Choroid plexus epithelial cell (primary cell): ENCODE measurements at regions not wholly inside any gene's neighbourhood (a gene's known extent, or its start where the extent isn't known, plus 50 kb on each side); places are given as distances from the start of the nearest gene placed in this dataset.

Source experiments
- DNase-seq: peaks from one replicate; pipeline ENCODE4 v3.0.0-alpha.2; 2010; ENCODE audit warnings: low read depth
- H3K4me3 ChIP-seq: 2 replicates; pipeline ENCODE4 v1.5.1; 2011; ENCODE audit warnings: low read depth, mild to moderate bottlenecking, control low read depth, low read length, moderate library complexity
- CTCF ChIP-seq: conservative IDR thresholded peaks from 2 replicates; pipeline ENCODE4 v1.5.1; 2011; ENCODE audit warnings: low read depth, mild to moderate bottlenecking, control low read depth, inconsistent platforms, low read length, moderate library complexity

GRCh38 chr7:86943447-86943846 lies 116.0 kb downstream of the ELAPOR2 start:
- no peak overlapping the region for H3K4me3 ChIP-seq
- DNase-seq = no peak
- TF ChIP-seq CTCF = no peak

- no peak for TF ChIP-seq CTCF
- no peak overlapping the region for H3K4me3 ChIP-seq
- DNase-seq = no peak
These were observed 116.5 kb downstream of the ELAPOR2 start for GRCh38 chr7:86942995-86943394.

- no peak for DNase-seq
- no peak for TF ChIP-seq CTCF
- no peak overlapping the region for H3K4me3 ChIP-seq
These were observed 117.4 kb downstream of the ELAPOR2 start for GRCh38 chr7:86942081-86942480.

GRCh38 chr7:86939197-86939814 lies 120.1 kb downstream of the ELAPOR2 start:
- peak; percentile 70 for TF ChIP-seq CTCF
- peak; percentile 83 for DNase-seq
- no peak overlapping the region for H3K4me3 ChIP-seq

- DNase-seq = no peak
- no peak overlapping the region for H3K4me3 ChIP-seq
- no peak for TF ChIP-seq CTCF
These were observed 122.0 kb downstream of the ELAPOR2 start for GRCh38 chr7:86937363-86937878.

- TF ChIP-seq CTCF = no peak
- no peak overlapping the region for H3K4me3 ChIP-seq
- no peak for DNase-seq
These were observed 126.1 kb downstream of the ELAPOR2 start for GRCh38 chr7:86933295-86933845.

- no peak overlapping the region for H3K4me3 ChIP-seq
- TF ChIP-seq CTCF = no peak
- DNase-seq = peak; percentile 75
These were observed 127.4 kb downstream of the ELAPOR2 start for GRCh38 chr7:86932038-86932512.
